Keratinocyte (primary cell): ENCODE measurements at regions not wholly inside any gene's neighbourhood (a gene's known extent, or its start where the extent isn't known, plus 50 kb on each side); places are given as distances from the start of the nearest gene placed in this dataset.

ENCODE experiments used
- DNase-seq: peaks from one replicate; pipeline ENCODE4 v3.0.0-alpha.2; 2011; ENCODE audit warnings: low read depth, missing footprints, low spot score
- FAIRE-seq: peaks from 2 replicates; lab custom pipeline; 2011; peaks lifted over from hg19 to GRCh38; lab: Jason Lieb, UNC
- H2AFZ ChIP-seq: 2 replicates; pipeline ENCODE4 v1.6.0; 2012; ENCODE audit warnings: low read length, control low read depth, inconsistent platforms; ENCODE audit not compliant: control insufficient read depth
- H3K27ac ChIP-seq: 2 replicates; pipeline ENCODE4 v1.5.1; 2011; ENCODE audit warnings: low read length; ENCODE audit not compliant: control insufficient read depth, insufficient read depth
- H3K27me3 ChIP-seq: 3 replicates; pipeline ENCODE4 v1.6.0; 2011; ENCODE audit warnings: low read length; ENCODE audit not compliant: control insufficient read depth, insufficient read depth; ENCODE audit errors: extremely low read depth
- H3K36me3 ChIP-seq, 2 experiments: 2 replicates in 1 of 2; 3 replicates in 1 of 2; pipeline ENCODE4 v1.5.1; 2011; ENCODE audit warnings: low read length in 2 of 2, mild to moderate bottlenecking in 1 of 2; ENCODE audit not compliant: control insufficient read depth in 2 of 2, insufficient read depth in 2 of 2; ENCODE audit errors: extremely low read depth in 1 of 2
- H3K4me1 ChIP-seq: 3 replicates; pipeline ENCODE4 v1.5.1; 2011; ENCODE audit warnings: low read length; ENCODE audit not compliant: control insufficient read depth, insufficient read depth; ENCODE audit errors: extremely low read depth
- H3K4me2 ChIP-seq: 3 replicates; pipeline ENCODE4 v1.6.0; 2011; ENCODE audit warnings: low read depth, low read length; ENCODE audit not compliant: control insufficient read depth, insufficient read depth; ENCODE audit errors: extremely low read depth
- H3K4me3 ChIP-seq, 3 experiments: fragments of 200-600 bp in 1 of 3; sonication (generic) in 1 of 3; 2 replicates in 2 of 3; 3 replicates in 1 of 3; pipeline ENCODE4 v1.5.1; 2011 to 2016; ENCODE audit warnings: low read length in 3 of 3, mild to moderate bottlenecking in 3 of 3, control low read depth in 2 of 3, inconsistent platforms in 1 of 3, low read depth in 1 of 3, mixed read lengths in 1 of 3, mixed run types in 1 of 3, moderate library complexity in 1 of 3; ENCODE audit not compliant: control insufficient read depth in 2 of 3, insufficient read depth in 2 of 3; ENCODE audit errors: extremely low read depth in 1 of 3
- H3K79me2 ChIP-seq: 2 replicates; pipeline ENCODE4 v1.6.0; 2012; ENCODE audit warnings: low read length; ENCODE audit not compliant: control insufficient read depth, insufficient read depth
- H3K9ac ChIP-seq: 3 replicates; pipeline ENCODE4 v1.6.0; 2011; ENCODE audit warnings: low read length; ENCODE audit not compliant: control insufficient read depth, insufficient read depth; ENCODE audit errors: extremely low read depth
- H3K9me1 ChIP-seq: 3 replicates; pipeline ENCODE4 v1.6.0; 2011; ENCODE audit warnings: low read length; ENCODE audit not compliant: control insufficient read depth, insufficient read depth; ENCODE audit errors: extremely low read depth
- H3K9me3 ChIP-seq: 2 replicates; pipeline ENCODE4 v1.5.1; 2012; ENCODE audit warnings: low read depth, low read length; ENCODE audit not compliant: control insufficient read depth
- H4K20me1 ChIP-seq: 3 replicates; pipeline ENCODE4 v1.6.0; 2011; ENCODE audit warnings: low read length; ENCODE audit not compliant: control insufficient read depth, insufficient read depth; ENCODE audit errors: extremely low read depth
- EZH2 ChIP-seq: IDR thresholded peaks from one replicate; pipeline ENCODE4 v1.6.1; 2012; ENCODE audit warnings: inconsistent platforms, mild to moderate bottlenecking, low read length, moderate library complexity
- dilution Hi-C: fragments of 300-500 bp; cut with MboI; formaldehyde crosslinking; loops from one replicate; pipeline ENCODE4 v1.7.0; 2020; ENCODE audit warnings: low sequenced_read_pairs; ENCODE audit not compliant: extremely low pct_ligation_motif_present
- TF ChIP-seq, protein P1 (sequence below), 3 experiments: IDR thresholded peaks in 1 of 3; conservative IDR thresholded peaks in 1 of 3; optimal IDR thresholded peaks in 1 of 3; 2 replicates in 2 of 3; 3 replicates in 1 of 3; pipeline versions ENCODE3 to v1.5.1; 2011; ENCODE audit warnings: low read length in 3 of 3, mild to moderate bottlenecking in 3 of 3, moderate library complexity in 2 of 3, control low read depth in 1 of 3, inconsistent platforms in 1 of 3; ENCODE audit not compliant: insufficient read depth in 2 of 3; ENCODE audit errors: extremely low read depth in 1 of 3

DNA sequence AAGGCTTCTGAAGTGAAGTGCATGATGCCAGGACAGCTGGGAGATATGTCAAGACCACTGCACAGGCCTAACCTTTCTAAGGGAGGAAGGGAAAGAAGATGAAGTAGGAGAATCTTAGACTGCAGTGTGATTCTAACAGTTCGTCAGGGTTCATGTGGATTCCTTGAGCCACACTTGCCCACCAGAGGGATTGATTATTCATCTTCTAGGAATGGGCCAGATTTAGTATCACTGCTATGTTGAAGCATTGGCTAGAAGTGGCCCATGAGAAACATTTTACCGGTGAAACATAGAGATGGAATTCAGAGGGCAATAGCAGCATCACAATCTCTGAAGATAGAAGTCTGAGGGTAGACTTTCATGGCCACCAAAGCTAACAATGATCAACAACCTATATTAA is 550.8 kb upstream of the SLITRK1 start:
- no peak for TF ChIP-seq EZH2
- TF ChIP-seq, protein P1, sequence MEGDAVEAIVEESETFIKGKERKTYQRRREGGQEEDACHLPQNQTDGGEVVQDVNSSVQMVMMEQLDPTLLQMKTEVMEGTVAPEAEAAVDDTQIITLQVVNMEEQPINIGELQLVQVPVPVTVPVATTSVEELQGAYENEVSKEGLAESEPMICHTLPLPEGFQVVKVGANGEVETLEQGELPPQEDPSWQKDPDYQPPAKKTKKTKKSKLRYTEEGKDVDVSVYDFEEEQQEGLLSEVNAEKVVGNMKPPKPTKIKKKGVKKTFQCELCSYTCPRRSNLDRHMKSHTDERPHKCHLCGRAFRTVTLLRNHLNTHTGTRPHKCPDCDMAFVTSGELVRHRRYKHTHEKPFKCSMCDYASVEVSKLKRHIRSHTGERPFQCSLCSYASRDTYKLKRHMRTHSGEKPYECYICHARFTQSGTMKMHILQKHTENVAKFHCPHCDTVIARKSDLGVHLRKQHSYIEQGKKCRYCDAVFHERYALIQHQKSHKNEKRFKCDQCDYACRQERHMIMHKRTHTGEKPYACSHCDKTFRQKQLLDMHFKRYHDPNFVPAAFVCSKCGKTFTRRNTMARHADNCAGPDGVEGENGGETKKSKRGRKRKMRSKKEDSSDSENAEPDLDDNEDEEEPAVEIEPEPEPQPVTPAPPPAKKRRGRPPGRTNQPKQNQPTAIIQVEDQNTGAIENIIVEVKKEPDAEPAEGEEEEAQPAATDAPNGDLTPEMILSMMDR (optimal IDR thresholded peaks at IDR 0.05 in 1 of 3, IDR thresholded peaks at IDR 0.05 in 1 of 3, conservative IDR thresholded peaks at IDR 0.05 in 1 of 3; ENCODE audit: extremely low read depth in 1 of 3, insufficient read depth in 2 of 3, low read length in 3 of 3): no peak
- Histone ChIP-seq H3K9me3 (no peaks in the 10 kb centered on the region), H4K20me1 (no peaks in the 10 kb centered on the region), H3K27me3 (no peaks in the 10 kb centered on the region), H3K9me1 (no peaks in the 10 kb centered on the region), H3K27ac (no peak overlapping the region), H2AFZ (no peak overlapping the region), H3K4me1 (peaks cover 16% of the 10 kb centered on the region), H3K79me2 (no peaks in the 10 kb centered on the region), H3K4me3 (no peak overlapping the region), H3K4me2 (no peak overlapping the region), H3K9ac (no peak overlapping the region), H3K36me3 (no peaks in the 10 kb centered on the region)
- FAIRE-seq (no peak), DNase-seq (no peak)
- dilution Hi-C loops: no loop called here

DNA sequence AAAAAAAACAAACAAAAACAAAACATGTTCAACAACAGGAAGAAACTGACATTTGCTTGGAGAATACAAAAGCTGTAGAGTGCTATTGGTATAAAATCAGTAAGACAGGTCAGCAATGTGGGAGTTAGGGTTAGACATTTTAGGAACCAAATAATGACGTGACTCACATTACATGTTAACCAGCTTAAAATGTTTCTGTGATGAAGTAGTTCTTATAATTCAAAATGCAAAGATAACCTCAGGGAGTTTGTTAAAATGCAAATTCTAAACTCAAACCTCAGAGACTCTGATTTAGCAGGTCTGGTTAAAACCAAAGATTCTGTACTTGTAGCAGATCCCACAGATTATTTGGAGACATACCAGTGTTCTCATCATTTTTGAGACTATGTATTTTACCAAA is 549.4 kb upstream of the SLITRK1 start:
- H3K4me3 ChIP-seq: no peak overlapping the region
- H3K9ac ChIP-seq: no peak overlapping the region
- peak overlapping the region; percentile 23 for H2AFZ ChIP-seq
- peaks cover 16% of the 10 kb centered on the region for H3K4me1 ChIP-seq
- H3K9me3 ChIP-seq: no peaks in the 10 kb centered on the region
- no peaks in the 10 kb centered on the region for H3K79me2 ChIP-seq
- H3K27ac ChIP-seq: no peak overlapping the region
- DNase-seq (no peak), FAIRE-seq (peak; percentile 59)
- dilution Hi-C loops: no loop called here
- no peaks in the 10 kb centered on the region for H3K9me1 ChIP-seq
- H4K20me1 ChIP-seq: no peaks in the 10 kb centered on the region
- H3K4me2 ChIP-seq: no peak overlapping the region
- no peaks in the 10 kb centered on the region for H3K36me3 ChIP-seq
- no peak for TF ChIP-seq EZH2
- TF ChIP-seq, protein P1 (optimal IDR thresholded peaks at IDR 0.05 in 1 of 3, IDR thresholded peaks at IDR 0.05 in 1 of 3, conservative IDR thresholded peaks at IDR 0.05 in 1 of 3; ENCODE audit: extremely low read depth in 1 of 3, insufficient read depth in 2 of 3, low read length in 3 of 3): no peak
- no peaks in the 10 kb centered on the region for H3K27me3 ChIP-seq
